Spleen (tissue), 11 donors: ENCODE measurements at regions not wholly inside any gene's neighbourhood (a gene's known extent, or its start where the extent isn't known, plus 50 kb on each side); places are given as distances from the start of the nearest gene placed in this dataset.

ENCODE experiments used
- DNase-seq: peaks from one replicate; pipeline ENCODE4 v3.0.0-alpha.2; 2020
- H3K27ac ChIP-seq, 8 donors: fragments of 200-600 bp; sonication (generic) in 7 of 8; 1 replicate in 4 of 8; 2 replicates in 4 of 8; pipeline versions ENCODE4 v1.5.0 to v1.8.0; 2016 to 2021; ENCODE audit warnings: inconsistent platforms in 4 of 8, mild to moderate bottlenecking in 4 of 8, moderate library complexity in 1 of 8
- H3K27me3 ChIP-seq, 7 donors: fragments of 200-600 bp; sonication (generic) in 6 of 7; replicated peaks in 1 of 7; 1 replicate in 4 of 7; 2 replicates in 3 of 7; pipeline versions ENCODE4 v1.5.0 to v1.8.0; 2016 to 2021; ENCODE audit warnings: inconsistent platforms in 3 of 7, mild to moderate bottlenecking in 1 of 7
- H3K36me3 ChIP-seq, 6 donors: fragments of 200-600 bp; sonication (generic) in 5 of 6; 1 replicate in 4 of 6; 2 replicates in 2 of 6; pipeline versions ENCODE4 v1.5.0 to v1.8.0; 2016 to 2021; ENCODE audit warnings: inconsistent platforms in 2 of 6
- H3K4me1 ChIP-seq, 6 donors: fragments of 200-600 bp; sonication (generic) in 5 of 6; 1 replicate in 3 of 6; 2 replicates in 3 of 6; pipeline versions ENCODE4 v1.5.0 to v1.8.0; 2016 to 2021; ENCODE audit warnings: inconsistent platforms in 3 of 6
- H3K4me3 ChIP-seq, 8 donors: fragments of 200-600 bp; sonication (generic) in 7 of 8; 1 replicate in 4 of 8; 2 replicates in 4 of 8; pipeline versions ENCODE4 v1.5.0 to v1.8.0; 2016 to 2021; ENCODE audit warnings: inconsistent platforms in 4 of 8, mild to moderate bottlenecking in 4 of 8, moderate library complexity in 2 of 8
- H3K9me3 ChIP-seq, 8 donors: fragments of 200-600 bp; sonication (generic) in 7 of 8; 1 replicate in 4 of 8; 2 replicates in 4 of 8; pipeline versions ENCODE4 v1.5.0 to v1.8.0; 2016 to 2021; ENCODE audit warnings: inconsistent platforms in 4 of 8
- POLR2A ChIP-seq, 3 donors: fragments of 450-650 bp; IDR thresholded peaks; one replicate each; pipeline ENCODE4 v1.5.1; 2017; ENCODE audit warnings: antibody characterized with exemption in 3 of 3, mild to moderate bottlenecking in 1 of 3
- POLR2AphosphoS5 ChIP-seq, 3 donors: sonication (generic); formaldehyde crosslinking; IDR thresholded peaks; one replicate each; pipeline ENCODE4 v1.5.1; 2017; ENCODE audit warnings: antibody characterized with exemption in 3 of 3
- WGBS, 5 donors: extraction: QIAGEN DNeasy Blood & Tissue Kit in 3 of 5; methylation state at CpG; one replicate each; pipeline versions ENCODE4 v1.1.5 to v1.1.7; 2013 to 2018; 5-methylcytosine and 5-hydroxymethylcytosine counted together
- intact Hi-C: fragments of 100-400 bp; cut with DNase I; formaldehyde crosslinking; loops from one replicate; pipeline ENCODE4 v1.15.0; 2023; ENCODE audit warnings: low total_unique reads
- TF ChIP-seq, protein P1 (sequence below), 11 experiments: fragments of 200-600 bp in 7 of 11; fragments of 450-650 bp in 4 of 11; sonication (generic) in 4 of 11; IDR thresholded peaks in 8 of 11; conservative IDR thresholded peaks in 3 of 11; 1 replicate in 7 of 11; 2 replicates in 4 of 11; pipeline versions ENCODE4 v1.4.0 to v1.8.0; 2016 to 2021; ENCODE audit warnings: antibody characterized with exemption in 11 of 11, inconsistent platforms in 4 of 11, mild to moderate bottlenecking in 1 of 11
- donor health status: healthy with polysubstance abuse.
- donor health status: DM: no; HTN: no; CAD: no; lungs with moderate emphysema.
- donor health status: DM: no; HTN: no; CAD: no.
- donor health status: Bipolar disorder and iron deficiency.
- donor health status: healthy.
- donor health status: DM: no; HTN: no; CAD: no.
- donor health status: DM: yes; HTN: yes; CAD: no.

DNA sequence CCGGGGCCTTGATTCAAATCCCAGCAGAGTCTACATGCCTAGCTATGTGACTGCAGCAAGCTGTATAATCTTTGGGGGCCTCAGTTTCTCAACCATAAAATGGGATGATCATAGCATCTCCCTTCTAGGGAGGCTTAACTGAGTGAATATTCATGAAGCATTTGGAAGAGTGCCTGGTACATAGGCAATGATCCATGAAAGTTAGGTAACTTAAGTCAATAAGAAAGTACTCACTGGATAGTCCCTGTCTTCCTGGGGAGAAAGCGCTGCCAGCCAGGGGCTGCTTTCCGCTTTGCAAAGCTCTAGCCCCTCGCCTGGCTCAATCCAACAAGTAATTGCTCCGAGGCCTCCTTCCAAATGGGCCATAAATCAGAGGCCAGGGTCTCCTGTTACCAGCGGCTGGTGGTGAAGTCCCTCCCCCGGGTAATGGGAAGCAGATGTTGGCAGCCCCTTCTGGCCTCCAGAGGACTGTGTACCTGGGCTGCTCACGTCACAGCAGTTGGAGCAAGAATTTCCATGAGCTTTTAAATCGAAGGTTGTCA is 521.9 kb upstream of the PROK2 start:
- DNase-seq = no peak
- Histone ChIP-seq H3K4me3 (no peak overlapping the region), H3K9me3 (no peaks in the 10 kb centered on the region), H3K27me3 (no peaks in the 10 kb centered on the region), H3K36me3 (no peaks in the 10 kb centered on the region), H3K27ac (no peak overlapping the region), H3K4me1 (peaks cover 23 to 63% (median 44%) of the 10 kb centered on the region in 6 donors)
- 45 to 66% (median 59%) methylated on average over 8 to 9 of the region's 9 CpGs for WGBS, 5 donors
- TF ChIP-seq, protein P1, sequence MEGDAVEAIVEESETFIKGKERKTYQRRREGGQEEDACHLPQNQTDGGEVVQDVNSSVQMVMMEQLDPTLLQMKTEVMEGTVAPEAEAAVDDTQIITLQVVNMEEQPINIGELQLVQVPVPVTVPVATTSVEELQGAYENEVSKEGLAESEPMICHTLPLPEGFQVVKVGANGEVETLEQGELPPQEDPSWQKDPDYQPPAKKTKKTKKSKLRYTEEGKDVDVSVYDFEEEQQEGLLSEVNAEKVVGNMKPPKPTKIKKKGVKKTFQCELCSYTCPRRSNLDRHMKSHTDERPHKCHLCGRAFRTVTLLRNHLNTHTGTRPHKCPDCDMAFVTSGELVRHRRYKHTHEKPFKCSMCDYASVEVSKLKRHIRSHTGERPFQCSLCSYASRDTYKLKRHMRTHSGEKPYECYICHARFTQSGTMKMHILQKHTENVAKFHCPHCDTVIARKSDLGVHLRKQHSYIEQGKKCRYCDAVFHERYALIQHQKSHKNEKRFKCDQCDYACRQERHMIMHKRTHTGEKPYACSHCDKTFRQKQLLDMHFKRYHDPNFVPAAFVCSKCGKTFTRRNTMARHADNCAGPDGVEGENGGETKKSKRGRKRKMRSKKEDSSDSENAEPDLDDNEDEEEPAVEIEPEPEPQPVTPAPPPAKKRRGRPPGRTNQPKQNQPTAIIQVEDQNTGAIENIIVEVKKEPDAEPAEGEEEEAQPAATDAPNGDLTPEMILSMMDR (IDR thresholded peaks at IDR 0.05 in 8 of 11, conservative IDR thresholded peaks at IDR 0.05 in 3 of 11) = no peak
- no peak for TF ChIP-seq POLR2A (IDR thresholded peaks at IDR 0.05)
- TF ChIP-seq POLR2AphosphoS5 (IDR thresholded peaks at IDR 0.05) = no peak
- intact Hi-C loops = no loop called here

GRCh38 chr3:72303926-72304325 is 519.0 kb upstream of the PROK2 start:
- H3K27ac ChIP-seq = peak overlapping the region in 6 of 8 donors; percentile 41 to 75 (median 67)
- intact Hi-C loops = no loop called here
- H3K27me3 ChIP-seq = no peaks in the 10 kb centered on the region
- no peak overlapping the region for H3K4me3 ChIP-seq
- TF ChIP-seq POLR2A (IDR thresholded peaks at IDR 0.05) (no peak), POLR2AphosphoS5 (IDR thresholded peaks at IDR 0.05) (peak in 2 of 3 donors; percentile 64 to 80)
- TF ChIP-seq, protein P1 (IDR thresholded peaks at IDR 0.05 in 8 of 11, conservative IDR thresholded peaks at IDR 0.05 in 3 of 11) = no peak
- H3K36me3 ChIP-seq = no peaks in the 10 kb centered on the region
- 42 to 56% (median 43%) methylated on average over 7 of the region's 7 CpGs for WGBS, 5 donors
- peaks cover 0 to 35% (median 21%) of the 10 kb centered on the region in 6 donors for H3K4me1 ChIP-seq
- H3K9me3 ChIP-seq = no peaks in the 10 kb centered on the region
- peak; percentile 69 for DNase-seq

- Histone ChIP-seq H3K4me1 (peaks cover 0 to 41% (median 17%) of the 10 kb centered on the region in 6 donors), H3K4me3 (no peak overlapping the region), H3K27me3 (no peaks in the 10 kb centered on the region), H3K9me3 (no peaks in the 10 kb centered on the region), H3K36me3 (no peaks in the 10 kb centered on the region), H3K27ac (no peak overlapping the region)
- TF ChIP-seq, protein P1 (IDR thresholded peaks at IDR 0.05 in 8 of 11, conservative IDR thresholded peaks at IDR 0.05 in 3 of 11) = no peak
- no peak for TF ChIP-seq POLR2A (IDR thresholded peaks at IDR 0.05)
- no peak for TF ChIP-seq POLR2AphosphoS5 (IDR thresholded peaks at IDR 0.05)
- WGBS, 5 donors = 86 to 94% (median 92%) methylated on average over 8 of the region's 8 CpGs
- intact Hi-C loops = no loop called here
- DNase-seq = no peak
Measured at GRCh38 chr3:72301779-72302178, 516.8 kb upstream of the PROK2 start.

- no peak overlapping the region for H3K4me3 ChIP-seq
- H3K27me3 ChIP-seq = no peaks in the 10 kb centered on the region
- no peak overlapping the region for H3K27ac ChIP-seq
- intact Hi-C loops = no loop called here
- peaks cover 0 to 41% (median 16%) of the 10 kb centered on the region in 6 donors for H3K4me1 ChIP-seq
- no peak for TF ChIP-seq POLR2A (IDR thresholded peaks at IDR 0.05)
- TF ChIP-seq, protein P1 (IDR thresholded peaks at IDR 0.05 in 8 of 11, conservative IDR thresholded peaks at IDR 0.05 in 3 of 11) = no peak
- no peak for TF ChIP-seq POLR2AphosphoS5 (IDR thresholded peaks at IDR 0.05)
- H3K9me3 ChIP-seq = no peaks in the 10 kb centered on the region
- no peaks in the 10 kb centered on the region for H3K36me3 ChIP-seq
- 65 to 94% (median 70%) methylated on average over 2 of the region's 2 CpGs for WGBS, 5 donors
- DNase-seq = no peak
Measured at GRCh38 chr3:72300621-72301020, 515.7 kb upstream of the PROK2 start.
